ENCODE measurements at regions not wholly inside any gene's neighbourhood (a gene's known extent, or its start where the extent isn't known, plus 50 kb on each side); places are given as distances from the start of the nearest gene placed in this dataset.

DNA sequence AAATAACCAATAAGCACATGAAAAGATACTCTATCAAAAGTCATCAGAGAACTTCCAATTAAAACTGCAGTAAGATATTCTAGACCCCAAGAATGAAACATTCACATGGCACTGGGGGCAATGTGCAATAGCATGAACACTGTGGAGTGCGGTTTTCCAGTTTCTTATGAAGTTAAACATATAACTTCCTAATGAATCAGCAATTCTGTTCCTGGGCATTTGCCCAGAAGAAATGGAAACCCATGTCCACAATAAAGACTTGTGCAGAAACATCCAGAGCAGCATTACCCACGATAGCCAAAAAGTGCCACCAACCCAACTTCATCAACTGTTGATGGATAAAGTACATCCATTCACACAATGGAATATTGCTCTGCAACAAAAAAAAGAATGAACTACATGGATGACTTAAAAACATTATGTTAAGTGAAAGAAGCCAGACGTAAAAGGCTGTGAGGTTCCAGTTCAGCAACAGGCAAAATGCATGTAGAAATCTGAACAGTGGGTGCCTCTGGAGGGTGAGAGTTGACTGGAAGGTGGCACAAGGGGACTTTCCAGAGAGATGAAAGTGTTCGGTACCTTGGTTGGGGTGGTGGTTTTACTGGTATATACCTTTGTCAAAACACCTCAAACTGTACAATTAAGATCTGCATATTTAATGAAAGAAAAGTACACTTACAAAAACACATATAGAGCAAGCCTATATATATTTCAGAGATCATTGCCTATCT lies 207.2 kb upstream of the ECI2 start:
- BruUV-seq (replicated peaks): no TSS peak
- no peak for ATAC-seq
- no peak for TF ChIP-seq POLR2AphosphoS5 (IDR thresholded peaks at IDR 0.05; ENCODE audit: low read depth, low read length)
- no peak for TF ChIP-seq CTCF (IDR thresholded peaks at IDR 0.05)
- no peak for TF ChIP-seq TCF7L2 (IDR thresholded peaks at IDR 0.05; ENCODE audit: low read depth, low read length)
- no peak for DNase-seq (ENCODE audit: low read depth, low spot score)
- Histone ChIP-seq H3K9me3 (ENCODE audit: control insufficient read depth, insufficient read depth, low read depth, low read length) (no peaks in the 10 kb centered on the region), H3K27me3 (ENCODE audit: control insufficient read depth, insufficient read depth, low read length) (no peaks in the 10 kb centered on the region), H3K27ac (ENCODE audit: low read length) (no peak overlapping the region), H3K4me3 (ENCODE audit: low read depth in 2 of 2, low read length in 2 of 2) (no peak overlapping the region), H3K4me1 (ENCODE audit: control insufficient read depth, insufficient read depth, low read length) (no peaks in the 10 kb centered on the region), H3K36me3 (ENCODE audit: control insufficient read depth, insufficient read depth, low read length) (no peaks in the 10 kb centered on the region)
- intact Hi-C loops (cut with micrococcal nuclease; ENCODE audit: unreplicated experiment): no loop called here
- POLR2A ChIA-PET: no interaction called here
- in situ Hi-C loops (cut with HindIII; ENCODE audit: low pct_unique_long_range_greater_than_20kb, low sequenced_read_pairs): no loop called here
- CTCF ChIA-PET: no interaction called here

DNA sequence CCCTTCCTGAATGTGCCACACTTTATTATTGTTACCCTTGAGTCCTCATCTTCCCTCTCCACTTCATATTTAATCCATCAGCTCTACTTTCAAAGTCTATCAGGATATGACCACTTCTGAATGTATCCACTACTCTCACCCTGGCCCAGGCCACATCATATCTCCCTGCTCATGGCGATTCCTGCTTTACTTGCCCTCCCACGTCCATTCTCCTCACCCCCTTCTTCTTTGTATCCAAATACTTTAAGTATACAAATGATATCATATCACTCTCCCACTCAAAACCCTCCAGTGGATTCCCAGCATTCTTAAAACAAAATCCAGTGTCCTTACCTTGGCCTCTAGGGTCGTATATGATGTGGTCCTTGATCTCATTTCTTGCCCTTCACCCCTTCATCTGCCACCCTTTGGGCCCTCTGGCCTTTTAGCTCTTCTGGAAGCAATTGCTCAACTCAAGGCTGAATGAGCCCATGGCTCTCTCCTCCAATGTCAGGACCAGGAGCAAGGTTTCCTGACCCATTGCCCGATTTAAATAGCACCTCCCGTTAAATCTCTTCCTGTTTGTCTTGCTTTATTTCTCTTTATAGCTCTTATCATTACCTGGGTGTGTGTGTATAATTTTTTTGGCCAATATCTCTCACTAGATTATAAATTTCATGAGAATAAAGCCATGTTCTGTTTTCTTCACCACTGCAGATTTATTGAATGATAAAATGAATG lies 205.9 kb upstream of the ECI2 start:
- intact Hi-C loops (cut with micrococcal nuclease; ENCODE audit: unreplicated experiment): no loop called here
- in situ Hi-C loops (cut with HindIII; ENCODE audit: low pct_unique_long_range_greater_than_20kb, low sequenced_read_pairs): no loop called here
- H3K27ac ChIP-seq (ENCODE audit: low read length): no peak overlapping the region
- no peaks in the 10 kb centered on the region for H3K4me1 ChIP-seq (ENCODE audit: control insufficient read depth, insufficient read depth, low read length)
- BruUV-seq (replicated peaks): no TSS peak
- H3K27me3 ChIP-seq (ENCODE audit: control insufficient read depth, insufficient read depth, low read length): no peaks in the 10 kb centered on the region
- DNase-seq (ENCODE audit: low read depth, low spot score): no peak
- no peak overlapping the region for H3K4me3 ChIP-seq (ENCODE audit: low read depth in 2 of 2, low read length in 2 of 2)
- POLR2A ChIA-PET: no interaction called here
- H3K9me3 ChIP-seq (ENCODE audit: control insufficient read depth, insufficient read depth, low read depth, low read length): no peaks in the 10 kb centered on the region
- no peaks in the 10 kb centered on the region for H3K36me3 ChIP-seq (ENCODE audit: control insufficient read depth, insufficient read depth, low read length)
- CTCF ChIA-PET: no interaction called here
- TF ChIP-seq SIN3A (IDR thresholded peaks at IDR 0.05; ENCODE audit: borderline replicate concordance, insufficient read depth, low read depth, low read length) (no peak), POLR2AphosphoS5 (IDR thresholded peaks at IDR 0.05; ENCODE audit: low read depth, low read length) (no peak), CTCF (IDR thresholded peaks at IDR 0.05) (no peak), TCF7L2 (IDR thresholded peaks at IDR 0.05; ENCODE audit: low read depth, low read length) (no peak)
- TF ChIP-seq, protein P1, sequence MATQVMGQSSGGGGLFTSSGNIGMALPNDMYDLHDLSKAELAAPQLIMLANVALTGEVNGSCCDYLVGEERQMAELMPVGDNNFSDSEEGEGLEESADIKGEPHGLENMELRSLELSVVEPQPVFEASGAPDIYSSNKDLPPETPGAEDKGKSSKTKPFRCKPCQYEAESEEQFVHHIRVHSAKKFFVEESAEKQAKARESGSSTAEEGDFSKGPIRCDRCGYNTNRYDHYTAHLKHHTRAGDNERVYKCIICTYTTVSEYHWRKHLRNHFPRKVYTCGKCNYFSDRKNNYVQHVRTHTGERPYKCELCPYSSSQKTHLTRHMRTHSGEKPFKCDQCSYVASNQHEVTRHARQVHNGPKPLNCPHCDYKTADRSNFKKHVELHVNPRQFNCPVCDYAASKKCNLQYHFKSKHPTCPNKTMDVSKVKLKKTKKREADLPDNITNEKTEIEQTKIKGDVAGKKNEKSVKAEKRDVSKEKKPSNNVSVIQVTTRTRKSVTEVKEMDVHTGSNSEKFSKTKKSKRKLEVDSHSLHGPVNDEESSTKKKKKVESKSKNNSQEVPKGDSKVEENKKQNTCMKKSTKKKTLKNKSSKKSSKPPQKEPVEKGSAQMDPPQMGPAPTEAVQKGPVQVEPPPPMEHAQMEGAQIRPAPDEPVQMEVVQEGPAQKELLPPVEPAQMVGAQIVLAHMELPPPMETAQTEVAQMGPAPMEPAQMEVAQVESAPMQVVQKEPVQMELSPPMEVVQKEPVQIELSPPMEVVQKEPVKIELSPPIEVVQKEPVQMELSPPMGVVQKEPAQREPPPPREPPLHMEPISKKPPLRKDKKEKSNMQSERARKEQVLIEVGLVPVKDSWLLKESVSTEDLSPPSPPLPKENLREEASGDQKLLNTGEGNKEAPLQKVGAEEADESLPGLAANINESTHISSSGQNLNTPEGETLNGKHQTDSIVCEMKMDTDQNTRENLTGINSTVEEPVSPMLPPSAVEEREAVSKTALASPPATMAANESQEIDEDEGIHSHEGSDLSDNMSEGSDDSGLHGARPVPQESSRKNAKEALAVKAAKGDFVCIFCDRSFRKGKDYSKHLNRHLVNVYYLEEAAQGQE (IDR thresholded peaks at IDR 0.05; ENCODE audit: insufficient read depth in 1 of 2, low read depth in 2 of 2, low read length in 1 of 2): no peak
- no peak for ATAC-seq

All from Panc1 (cell line).